ENCODE measurements at regions not wholly inside any gene's neighbourhood (a gene's known extent, or its start where the extent isn't known, plus 50 kb on each side); places are given as distances from the start of the nearest gene placed in this dataset.

GRCh38 chr2:239580199-239580527 lies 179.3 kb upstream of the HDAC4 start:
- no peak for ATAC-seq
- TF ChIP-seq TOX (CRISPR knock-in tag; IDR thresholded peaks at IDR 0.05; ENCODE audit: borderline replicate concordance): no peak
- no peak for TF ChIP-seq BACH2 (CRISPR knock-in tag; IDR thresholded peaks at IDR 0.05; ENCODE audit: borderline replicate concordance)
- no peak for TF ChIP-seq TCF4 (CRISPR knock-in tag; IDR thresholded peaks at IDR 0.05; ENCODE audit: borderline replicate concordance)
- TF ChIP-seq PPARA (CRISPR knock-in tag; IDR thresholded peaks at IDR 0.05; ENCODE audit: borderline replicate concordance): no peak
- no peak for TF ChIP-seq OSR1 (CRISPR knock-in tag; IDR thresholded peaks at IDR 0.05)
- no peak for TF ChIP-seq ZNF565 (CRISPR knock-in tag; conservative IDR thresholded peaks at IDR 0.05; ENCODE audit: low read depth)
- TF ChIP-seq ZC3H10 (CRISPR knock-in tag; IDR thresholded peaks at IDR 0.05): no peak
- no peak for TF ChIP-seq SNAI2 (CRISPR knock-in tag; IDR thresholded peaks at IDR 0.05)
- TF ChIP-seq CSDC2 (CRISPR knock-in tag; IDR thresholded peaks at IDR 0.05): no peak
- TF ChIP-seq ESRRG (CRISPR knock-in tag; IDR thresholded peaks at IDR 0.05): no peak

GRCh38 chr2:239579524-239580198 lies 178.8 kb upstream of the HDAC4 start:
- TF ChIP-seq PATZ1 (CRISPR knock-in tag; IDR thresholded peaks at IDR 0.05; ENCODE audit: borderline replicate concordance) (no peak), RARB (CRISPR knock-in tag; IDR thresholded peaks at IDR 0.05) (no peak), ZNF8 (CRISPR knock-in tag; IDR thresholded peaks at IDR 0.05) (no peak), CSRNP3 (CRISPR knock-in tag; IDR thresholded peaks at IDR 0.05) (no peak), ISL1 (CRISPR knock-in tag; IDR thresholded peaks at IDR 0.05) (no peak), ZC3H10 (CRISPR knock-in tag; IDR thresholded peaks at IDR 0.05) (no peak), CSDC2 (CRISPR knock-in tag; IDR thresholded peaks at IDR 0.05) (no peak), ARNTL (CRISPR knock-in tag; IDR thresholded peaks at IDR 0.05; ENCODE audit: borderline replicate concordance, low read depth) (no peak), CREB5 (CRISPR knock-in tag; IDR thresholded peaks at IDR 0.05; ENCODE audit: low read depth) (no peak), TSHZ2 (CRISPR knock-in tag; IDR thresholded peaks at IDR 0.05) (no peak)
- no peak for ATAC-seq

GRCh38 chr2:239579081-239579480 lies 178.3 kb upstream of the HDAC4 start:
- TF ChIP-seq OSR1 (CRISPR knock-in tag; IDR thresholded peaks at IDR 0.05) (no peak), GLIS3 (CRISPR knock-in tag; IDR thresholded peaks at IDR 0.05) (no peak), TCF4 (CRISPR knock-in tag; IDR thresholded peaks at IDR 0.05; ENCODE audit: borderline replicate concordance) (no peak), POU6F1 (CRISPR knock-in tag; IDR thresholded peaks at IDR 0.05; ENCODE audit: borderline replicate concordance, low read depth) (no peak), PPARA (CRISPR knock-in tag; IDR thresholded peaks at IDR 0.05; ENCODE audit: borderline replicate concordance) (no peak), CSRNP3 (CRISPR knock-in tag; IDR thresholded peaks at IDR 0.05) (no peak), ZNF8 (CRISPR knock-in tag; IDR thresholded peaks at IDR 0.05) (no peak), ISL1 (CRISPR knock-in tag; IDR thresholded peaks at IDR 0.05) (no peak)
- no peak for ATAC-seq
